ENCODE measurements at regions not wholly inside any gene's neighbourhood (a gene's known extent, or its start where the extent isn't known, plus 50 kb on each side); places are given as distances from the start of the nearest gene placed in this dataset.

- H3K4me3 ChIP-seq (ENCODE audit: low read length), result no peak overlapping the region
- H3K4me2 ChIP-seq (ENCODE audit: low read length), result no peak overlapping the region
- H4K20me1 ChIP-seq (ENCODE audit: control insufficient read depth, insufficient read depth, low read depth, low read length), result no peaks in the 10 kb centered on the region
- H3F3A ChIP-seq (ENCODE audit: control insufficient read depth, insufficient read depth), result no peaks in the 10 kb centered on the region
- no peaks in the 10 kb centered on the region for H3K36me3 ChIP-seq (ENCODE audit: control insufficient read depth, low read length)
- TF ChIP-seq, protein P1, sequence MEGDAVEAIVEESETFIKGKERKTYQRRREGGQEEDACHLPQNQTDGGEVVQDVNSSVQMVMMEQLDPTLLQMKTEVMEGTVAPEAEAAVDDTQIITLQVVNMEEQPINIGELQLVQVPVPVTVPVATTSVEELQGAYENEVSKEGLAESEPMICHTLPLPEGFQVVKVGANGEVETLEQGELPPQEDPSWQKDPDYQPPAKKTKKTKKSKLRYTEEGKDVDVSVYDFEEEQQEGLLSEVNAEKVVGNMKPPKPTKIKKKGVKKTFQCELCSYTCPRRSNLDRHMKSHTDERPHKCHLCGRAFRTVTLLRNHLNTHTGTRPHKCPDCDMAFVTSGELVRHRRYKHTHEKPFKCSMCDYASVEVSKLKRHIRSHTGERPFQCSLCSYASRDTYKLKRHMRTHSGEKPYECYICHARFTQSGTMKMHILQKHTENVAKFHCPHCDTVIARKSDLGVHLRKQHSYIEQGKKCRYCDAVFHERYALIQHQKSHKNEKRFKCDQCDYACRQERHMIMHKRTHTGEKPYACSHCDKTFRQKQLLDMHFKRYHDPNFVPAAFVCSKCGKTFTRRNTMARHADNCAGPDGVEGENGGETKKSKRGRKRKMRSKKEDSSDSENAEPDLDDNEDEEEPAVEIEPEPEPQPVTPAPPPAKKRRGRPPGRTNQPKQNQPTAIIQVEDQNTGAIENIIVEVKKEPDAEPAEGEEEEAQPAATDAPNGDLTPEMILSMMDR (IDR thresholded peaks at IDR 0.05; ENCODE audit: low read depth, low read length, poor library complexity, severe bottlenecking), result no peak
- no peak for TF ChIP-seq EZH2phosphoT487 (IDR thresholded peaks at IDR 0.05; ENCODE audit: borderline replicate concordance, low read length)
- H3K27me3 ChIP-seq (ENCODE audit: control insufficient read depth, low read length), result no peaks in the 10 kb centered on the region
- no peaks in the 10 kb centered on the region for H3K9me2 ChIP-seq (replicated peaks; ENCODE audit: control insufficient read depth, low read length)
- no peak overlapping the region for H3K27ac ChIP-seq (ENCODE audit: low read depth, low read length)
- no peaks in the 10 kb centered on the region for H3K4me1 ChIP-seq (ENCODE audit: control insufficient read depth, low read length)
- H3K9me3 ChIP-seq (ENCODE audit: control insufficient read depth, insufficient read depth, low read length), result peaks cover 7% of the 10 kb centered on the region; the same call in 1 of the 2 replicates
- no peaks in the 10 kb centered on the region for H3K79me2 ChIP-seq (ENCODE audit: control insufficient read depth, low read length)
Observed at GRCh38 chr1:5385096-5385799, 607.0 kb downstream of the NPHP4 start.

GRCh38 chr1:5381491-5381890, 610.7 kb downstream of the NPHP4 start:
- no peaks in the 10 kb centered on the region for H3F3A ChIP-seq (ENCODE audit: control insufficient read depth, insufficient read depth)
- TF ChIP-seq, protein P1 (IDR thresholded peaks at IDR 0.05; ENCODE audit: low read depth, low read length, poor library complexity, severe bottlenecking), result no peak
- TF ChIP-seq EZH2phosphoT487 (IDR thresholded peaks at IDR 0.05; ENCODE audit: borderline replicate concordance, low read length), result no peak
- no peaks in the 10 kb centered on the region for H3K4me1 ChIP-seq (ENCODE audit: control insufficient read depth, low read length)
- peaks cover 2% of the 10 kb centered on the region; the same call in 1 of the 2 replicates for H3K9me3 ChIP-seq (ENCODE audit: control insufficient read depth, insufficient read depth, low read length)
- H3K4me3 ChIP-seq (ENCODE audit: low read length), result no peak overlapping the region
- no peak overlapping the region for H3K4me2 ChIP-seq (ENCODE audit: low read length)
- no peaks in the 10 kb centered on the region for H3K9me2 ChIP-seq (replicated peaks; ENCODE audit: control insufficient read depth, low read length)
- no peaks in the 10 kb centered on the region for H3K27me3 ChIP-seq (ENCODE audit: control insufficient read depth, low read length)
- no peak overlapping the region for H3K27ac ChIP-seq (ENCODE audit: low read depth, low read length)
- H3K79me2 ChIP-seq (ENCODE audit: control insufficient read depth, low read length), result no peaks in the 10 kb centered on the region
- H4K20me1 ChIP-seq (ENCODE audit: control insufficient read depth, insufficient read depth, low read depth, low read length), result no peaks in the 10 kb centered on the region
- H3K36me3 ChIP-seq (ENCODE audit: control insufficient read depth, low read length), result no peaks in the 10 kb centered on the region

GRCh38 chr1:5379176-5379759, 613.0 kb downstream of the NPHP4 start:
- TF ChIP-seq EZH2phosphoT487 (IDR thresholded peaks at IDR 0.05; ENCODE audit: borderline replicate concordance, low read length), result no peak
- TF ChIP-seq, protein P1 (IDR thresholded peaks at IDR 0.05; ENCODE audit: low read depth, low read length, poor library complexity, severe bottlenecking), result no peak

More at GRCh38 chr1:5379176-5379759, 613.0 kb downstream of the NPHP4 start:
- no peaks in the 10 kb centered on the region for H3K36me3 ChIP-seq (ENCODE audit: control insufficient read depth, low read length)
- no peak overlapping the region for H3K4me2 ChIP-seq (ENCODE audit: low read length)
- no peaks in the 10 kb centered on the region for H3K4me1 ChIP-seq (ENCODE audit: control insufficient read depth, low read length)
- no peak overlapping the region for H3K27ac ChIP-seq (ENCODE audit: low read depth, low read length)
- H3K9me2 ChIP-seq (replicated peaks; ENCODE audit: control insufficient read depth, low read length), result no peaks in the 10 kb centered on the region
- H3K9me3 ChIP-seq (ENCODE audit: control insufficient read depth, insufficient read depth, low read length), result no peaks in the 10 kb centered on the region
- no peak overlapping the region for H3K4me3 ChIP-seq (ENCODE audit: low read length)
- no peaks in the 10 kb centered on the region for H3K27me3 ChIP-seq (ENCODE audit: control insufficient read depth, low read length)
- no peaks in the 10 kb centered on the region for H4K20me1 ChIP-seq (ENCODE audit: control insufficient read depth, insufficient read depth, low read depth, low read length)
- H3K79me2 ChIP-seq (ENCODE audit: control insufficient read depth, low read length), result no peaks in the 10 kb centered on the region
- no peaks in the 10 kb centered on the region for H3F3A ChIP-seq (ENCODE audit: control insufficient read depth, insufficient read depth)

Measured in DOHH2 (cell line).